8988T (cell line): ENCODE measurements at regions not wholly inside any gene's neighbourhood (a gene's known extent, or its start where the extent isn't known, plus 50 kb on each side); places are given as distances from the start of the nearest gene placed in this dataset.

Experiments
- DNase-seq: peaks from one replicate; pipeline ENCODE4 v3.0.0; 2011

GRCh38 chr6:56863366-56863765, 91.5 kb upstream of the BEND6 start:
- no peak for DNase-seq

DNA sequence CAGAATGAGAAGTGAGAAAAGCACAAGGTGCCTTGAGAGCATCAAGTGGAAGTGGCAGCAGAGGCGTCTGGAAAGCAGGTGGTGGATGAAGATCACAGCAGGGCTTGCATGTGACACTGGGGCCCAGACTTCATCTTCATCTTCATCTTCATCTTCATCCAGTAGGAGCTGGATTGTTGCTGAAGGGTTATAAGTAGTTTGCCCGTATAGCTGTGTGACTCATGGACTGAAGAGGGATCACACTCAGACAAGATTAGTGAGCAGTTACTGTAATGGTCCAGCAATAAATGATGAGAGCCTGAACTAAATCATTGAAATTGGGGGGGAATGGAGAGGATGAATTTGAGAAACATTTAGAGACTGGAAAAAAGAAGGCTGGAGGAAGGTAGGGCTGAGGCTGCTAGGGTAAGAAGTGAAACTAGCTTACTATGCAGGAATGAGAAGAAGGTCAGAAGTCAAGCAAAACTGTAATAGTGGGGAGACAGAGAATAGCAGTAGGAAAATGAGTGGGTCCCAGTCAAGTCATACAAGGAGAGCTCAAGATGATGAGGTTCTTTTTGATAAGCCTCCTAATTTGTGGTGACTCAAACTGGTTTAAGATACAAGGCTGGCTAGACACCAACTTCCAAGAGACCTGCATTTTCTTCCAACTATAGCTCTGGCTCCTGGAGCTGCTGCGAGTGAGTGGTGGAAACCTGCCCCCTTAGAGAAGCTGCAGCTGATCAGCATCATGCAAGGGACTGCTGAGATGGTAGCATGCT, 92.3 kb upstream of the BEND6 start:
- DNase-seq = no peak

DNA sequence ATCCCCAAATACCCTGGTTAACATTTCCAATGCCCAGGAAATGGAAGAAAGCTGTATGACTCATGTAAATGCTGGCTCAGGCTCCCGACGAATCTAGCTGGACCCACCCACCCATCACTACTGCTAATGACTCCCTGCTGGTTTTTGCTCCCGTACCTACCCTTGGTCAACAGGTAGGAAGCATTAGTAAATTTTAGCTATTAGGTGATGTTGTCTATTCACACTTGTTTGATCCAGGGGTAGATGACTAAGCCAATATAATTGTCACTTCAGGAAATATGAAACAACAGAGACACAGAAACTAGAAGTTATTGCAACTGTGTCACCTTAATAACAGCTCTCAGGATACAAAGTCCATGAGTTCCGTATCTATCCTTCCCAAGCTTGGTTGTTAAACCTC, 94.4 kb upstream of the BEND6 start:
- no peak for DNase-seq

- DNase-seq = no peak
Measured at GRCh38 chr6:56856036-56856580, 98.8 kb upstream of the BEND6 start.

DNA sequence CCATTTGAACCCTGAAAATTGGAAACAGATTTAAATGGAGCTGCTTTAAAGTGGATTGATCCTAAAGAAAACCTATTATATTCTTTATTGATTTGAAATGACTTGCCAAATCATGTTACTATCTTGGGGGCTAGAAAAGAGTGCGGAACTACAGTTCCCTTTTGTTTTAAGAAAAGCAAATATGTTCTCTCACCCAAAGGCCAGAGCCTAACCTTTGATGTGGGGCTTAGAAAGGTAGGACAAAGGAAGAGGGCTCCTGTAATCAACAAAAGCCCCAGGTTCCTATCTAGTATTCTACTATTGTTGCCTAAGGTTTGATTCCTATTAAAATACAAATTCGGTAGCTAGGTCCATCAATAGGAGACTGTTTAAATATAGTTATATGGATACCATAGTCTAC, 100.8 kb upstream of the BEND6 start:
- no peak for DNase-seq

DNA sequence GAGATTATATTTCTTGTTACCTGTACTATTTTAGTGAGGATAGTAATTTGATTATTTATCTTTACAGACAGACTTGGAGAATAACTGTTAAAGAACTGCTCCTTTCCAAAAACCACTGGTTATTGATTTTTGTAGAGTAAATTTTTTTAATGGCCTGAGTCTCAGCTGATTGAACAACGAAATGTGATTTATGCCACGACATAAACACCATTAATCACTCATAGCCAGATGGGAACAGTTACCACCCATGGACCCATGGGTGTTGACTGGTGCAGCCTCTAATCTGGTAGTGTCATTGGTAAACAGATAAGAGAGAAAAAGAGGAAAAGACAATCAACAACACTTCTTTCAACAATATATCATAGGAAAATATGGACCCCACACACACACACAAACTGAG, 101.4 kb upstream of the BEND6 start:
- no peak for DNase-seq

- DNase-seq = no peak
Measured at GRCh38 chr6:56852260-56853010, 102.5 kb upstream of the BEND6 start.

DNA sequence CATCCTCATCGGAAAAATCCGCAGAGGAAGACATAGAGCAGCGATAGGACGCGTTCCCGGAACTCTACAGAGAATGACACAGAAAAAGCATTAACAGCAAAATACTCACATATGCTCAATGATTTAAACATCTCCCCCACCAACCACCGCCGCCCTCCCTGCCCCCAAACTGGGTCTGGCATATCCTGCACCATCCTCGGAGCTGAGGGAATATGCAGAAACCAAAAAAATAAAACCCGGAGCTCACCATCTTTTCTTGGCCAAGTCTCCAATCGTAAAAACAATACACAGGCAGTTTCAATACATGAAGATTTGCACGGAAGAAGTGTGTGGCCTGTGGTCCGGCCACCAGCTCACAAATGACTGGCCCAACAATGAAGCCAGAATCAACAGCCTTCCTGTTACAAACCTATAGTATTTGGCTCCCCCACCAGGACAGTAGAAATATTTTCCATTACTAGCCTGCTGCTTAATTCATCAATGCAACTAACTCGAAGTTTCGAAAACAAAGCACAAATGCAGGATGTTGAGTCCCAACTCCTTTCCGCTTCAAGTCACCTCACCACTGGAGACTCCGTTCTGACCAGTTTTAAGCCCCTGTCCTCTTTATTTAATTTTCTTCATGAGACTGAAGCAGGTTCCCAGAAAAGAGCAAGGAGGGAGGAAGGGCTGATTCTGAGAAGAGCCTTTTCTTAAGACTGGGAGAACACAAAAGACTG, 103.2 kb upstream of the BEND6 start:
- peak; percentile 23 for DNase-seq

GRCh38 chr6:56851074-56851473, 103.8 kb upstream of the BEND6 start:
- no peak for DNase-seq

GRCh38 chr6:56850626-56851025, 104.3 kb upstream of the BEND6 start:
- no peak for DNase-seq

DNA sequence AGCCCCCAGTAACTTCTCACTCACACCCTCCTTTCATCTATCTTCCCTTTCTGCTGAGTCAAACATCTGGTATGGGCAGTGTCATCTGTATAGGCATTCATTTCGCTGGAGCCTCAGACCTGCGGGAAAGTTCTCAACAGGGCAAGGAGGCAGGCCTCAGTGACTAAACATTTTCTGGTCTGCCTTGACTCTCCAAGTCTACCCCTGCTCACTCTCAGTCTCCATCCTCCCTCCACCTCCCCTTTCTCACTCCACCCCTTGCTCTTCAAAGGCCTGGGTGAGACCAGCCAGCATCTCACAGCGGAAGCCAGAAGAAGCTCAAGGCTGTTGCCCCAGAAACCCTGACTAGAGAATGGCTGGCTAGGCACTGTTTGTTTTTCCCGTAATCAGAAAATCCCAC, 105.0 kb upstream of the BEND6 start:
- no peak for DNase-seq

DNA sequence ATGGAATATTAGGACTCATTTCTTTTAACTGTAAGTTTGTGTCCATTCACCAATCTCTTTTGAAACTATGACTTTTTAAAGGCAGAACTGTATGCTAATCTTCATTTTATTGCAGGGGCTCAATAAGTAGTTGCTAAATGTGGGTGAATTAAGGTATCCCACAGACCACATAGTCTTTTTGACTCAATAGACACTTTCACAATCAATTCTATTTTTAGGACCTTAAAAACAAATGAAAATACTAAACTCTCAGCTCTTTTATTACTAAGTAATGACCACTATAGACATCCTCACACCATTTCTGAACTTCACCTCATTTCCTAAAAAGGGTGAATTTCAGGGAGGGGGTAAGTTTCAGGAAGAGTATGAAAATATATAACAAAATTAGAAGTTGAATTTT, 106.8 kb upstream of the BEND6 start:
- DNase-seq = no peak

GRCh38 chr6:56845032-56845431, 109.9 kb upstream of the BEND6 start:
- no peak for DNase-seq

- DNase-seq = peak; percentile 88
Measured at GRCh38 chr6:56843476-56844349, 111.2 kb upstream of the BEND6 start.

DNA sequence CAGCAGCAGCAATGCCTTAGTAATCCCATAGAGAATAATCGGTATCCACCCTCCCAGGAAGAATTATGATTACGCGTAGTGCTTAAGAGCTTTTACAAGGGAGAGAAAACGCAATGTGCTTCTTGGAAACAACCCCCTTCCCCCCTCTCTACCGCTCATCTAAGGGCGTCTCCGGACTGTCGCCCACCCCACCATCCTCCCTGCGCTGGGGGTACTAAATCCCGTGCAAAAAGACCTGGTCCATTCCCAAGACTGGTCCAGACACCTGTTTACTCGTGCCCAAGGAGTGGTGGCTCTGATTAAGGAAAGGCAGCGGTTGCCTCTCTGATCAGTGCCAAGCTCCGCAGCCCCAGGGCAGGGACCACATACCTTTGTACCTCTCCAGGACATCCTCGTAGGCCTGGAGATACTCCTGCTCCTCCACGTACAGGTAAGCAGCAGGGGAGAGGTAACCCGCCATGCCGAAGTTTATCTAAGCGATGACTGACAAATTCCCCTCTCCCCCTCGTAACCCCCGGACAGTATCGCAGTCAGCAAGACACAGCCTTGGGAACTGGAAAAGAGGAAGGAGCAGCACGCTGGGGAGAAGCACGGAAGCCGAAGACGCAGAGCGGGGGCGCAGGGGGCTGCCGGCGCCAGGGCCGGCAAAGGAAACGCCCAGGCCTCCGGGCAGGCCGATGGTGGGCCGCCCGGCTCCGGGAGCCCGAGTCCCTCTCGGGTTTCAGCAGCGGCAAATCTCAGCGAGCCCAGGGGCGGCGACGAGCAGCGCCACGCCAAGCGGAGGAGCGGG, 112.0 kb upstream of the BEND6 start:
- no peak for DNase-seq

GRCh38 chr6:56841751-56842150, 113.2 kb upstream of the BEND6 start:
- no peak for DNase-seq

DNA sequence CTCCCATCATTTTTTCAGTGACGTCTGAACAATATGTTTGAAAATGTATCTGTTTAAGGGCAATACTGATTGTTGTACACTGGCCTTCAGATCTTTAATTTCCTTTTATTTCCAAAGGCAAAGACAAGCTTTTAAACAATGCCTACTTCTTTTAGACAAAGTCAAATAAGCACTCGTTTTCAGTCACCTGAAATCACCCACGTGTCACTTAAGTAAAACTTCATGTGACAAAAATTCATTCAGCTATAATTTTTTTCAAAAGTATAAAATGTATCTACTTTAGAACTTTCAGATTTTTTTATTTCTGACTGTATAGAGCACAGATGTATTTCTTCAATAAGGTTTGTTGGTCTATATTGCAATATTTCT, 113.5 kb upstream of the BEND6 start:
- no peak for DNase-seq

GRCh38 chr6:56840467-56841380, 114.2 kb upstream of the BEND6 start:
- no peak for DNase-seq

DNA sequence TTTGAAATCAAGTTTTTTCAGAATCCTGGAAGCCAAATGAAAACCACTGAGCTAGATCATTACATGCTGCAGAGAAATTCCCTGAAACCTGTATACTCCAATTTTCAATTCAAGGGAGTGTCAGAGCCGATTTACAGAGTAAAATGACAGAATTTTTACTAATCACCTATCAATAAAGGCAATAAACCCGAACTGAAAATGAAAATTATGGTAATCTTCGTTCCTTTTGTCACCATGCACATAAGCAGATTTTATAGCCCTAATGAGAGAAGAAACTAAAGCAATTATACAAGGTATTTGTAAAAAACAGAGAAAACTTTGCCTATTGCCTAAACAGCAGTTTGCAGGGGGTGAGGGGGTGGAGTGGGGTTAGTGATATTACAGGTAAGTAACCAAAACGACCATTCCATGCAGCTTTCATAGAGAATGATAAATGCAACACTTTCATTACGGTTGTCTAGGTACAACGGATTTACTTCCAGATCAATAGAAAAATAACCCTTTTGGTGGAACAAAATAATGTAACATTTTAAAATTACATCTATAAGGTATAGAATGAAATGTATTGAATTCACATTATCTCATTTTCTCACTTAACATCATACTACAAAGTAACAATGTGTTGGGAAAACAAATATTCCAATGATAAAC, 115.2 kb upstream of the BEND6 start:
- no peak for DNase-seq

DNA sequence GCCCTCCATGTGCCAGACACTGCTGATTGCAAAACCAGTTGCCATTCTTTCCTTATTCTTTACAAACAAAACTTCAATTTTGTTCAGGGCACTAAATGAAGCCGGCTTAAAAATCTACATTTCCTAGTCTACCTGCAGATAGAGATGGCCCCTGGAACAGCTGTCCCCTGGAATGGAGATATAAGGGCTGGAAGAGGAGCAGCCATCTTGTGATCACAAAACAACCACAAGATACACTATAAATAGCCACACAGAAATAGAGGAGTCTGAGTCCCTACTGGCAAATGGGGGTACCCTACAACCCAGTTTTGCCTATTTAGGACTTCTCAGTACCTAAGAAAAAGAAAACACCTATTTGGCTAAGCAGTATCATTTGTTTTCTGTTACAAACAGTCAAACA, 115.9 kb upstream of the BEND6 start:
- DNase-seq = no peak
